T1000 (cell line): ENCODE measurements at regions not wholly inside any gene's neighbourhood (a gene's known extent, or its start where the extent isn't known, plus 50 kb on each side); places are given as distances from the start of the nearest gene placed in this dataset.
"Not testable (repeated sequence)": the region's sequence is repeated elsewhere in the genome, so short reads cannot be mapped to it uniquely, and the experiment has no call there.

ENCODE experiments used
- DNase-seq: peaks from one replicate; lab custom pipeline; 2025; ENCODE audit warnings: mixed read lengths; lab: John Stamatoyannopoulos, UW

DNA sequence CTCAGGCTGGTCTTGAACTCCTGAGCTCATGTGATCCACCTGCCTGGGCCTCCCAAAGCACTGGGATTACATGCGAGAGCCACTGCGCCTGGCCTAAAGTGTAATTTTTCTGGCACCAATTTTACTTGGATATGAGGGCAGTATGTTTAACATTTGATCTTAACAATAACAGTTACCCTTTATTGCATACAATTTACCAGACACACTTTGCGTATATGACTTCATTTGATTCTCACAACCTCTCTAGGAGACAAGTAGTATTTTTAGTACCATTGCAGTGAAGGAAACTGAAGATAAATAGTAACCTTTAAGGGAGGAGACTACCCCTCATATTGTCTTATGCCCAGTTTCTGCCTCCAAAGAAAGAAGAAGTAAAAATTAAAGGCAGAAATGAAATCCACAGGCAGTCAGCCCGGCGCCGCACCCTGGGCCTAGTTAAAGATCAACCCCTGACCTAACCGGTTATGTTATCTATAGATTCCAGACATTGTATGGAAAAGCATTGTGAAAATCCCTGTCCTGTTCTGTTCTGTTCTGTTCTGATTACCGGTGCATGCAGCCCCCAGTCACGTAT, 54.0 kb downstream of the CYP26A1 start:
- DNase-seq: not testable (repeated sequence)

- no peak for DNase-seq
These were observed 58.3 kb downstream of the CYP26A1 start for GRCh38 chr10:93131986-93132385.

- DNase-seq: no peak
These were observed 64.6 kb downstream of the CYP26A1 start for GRCh38 chr10:93138113-93138870.

- no peak for DNase-seq
These were observed 65.5 kb downstream of the CYP26A1 start for GRCh38 chr10:93139059-93139655.

DNA sequence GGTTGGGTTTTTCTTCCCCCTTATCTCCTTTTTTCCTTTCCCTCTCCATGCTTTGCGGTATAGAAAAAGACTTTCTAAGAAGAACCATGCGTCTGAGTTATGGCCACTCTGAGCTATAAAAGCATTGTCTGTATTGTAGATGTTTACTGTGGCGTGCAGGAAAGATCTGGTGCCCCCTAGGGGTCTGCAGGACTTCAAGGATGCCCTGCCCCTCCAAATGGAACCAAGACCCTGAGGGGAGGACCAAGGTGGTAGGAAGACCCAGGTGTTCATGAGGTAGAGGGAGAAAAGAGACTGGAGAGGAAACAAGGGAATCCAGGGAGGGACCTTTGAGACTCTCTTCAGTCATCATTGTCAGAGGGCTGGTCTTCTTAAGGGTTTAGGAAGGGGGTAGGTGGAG, 68.8 kb downstream of the CYP26A1 start:
- no peak for DNase-seq

DNA sequence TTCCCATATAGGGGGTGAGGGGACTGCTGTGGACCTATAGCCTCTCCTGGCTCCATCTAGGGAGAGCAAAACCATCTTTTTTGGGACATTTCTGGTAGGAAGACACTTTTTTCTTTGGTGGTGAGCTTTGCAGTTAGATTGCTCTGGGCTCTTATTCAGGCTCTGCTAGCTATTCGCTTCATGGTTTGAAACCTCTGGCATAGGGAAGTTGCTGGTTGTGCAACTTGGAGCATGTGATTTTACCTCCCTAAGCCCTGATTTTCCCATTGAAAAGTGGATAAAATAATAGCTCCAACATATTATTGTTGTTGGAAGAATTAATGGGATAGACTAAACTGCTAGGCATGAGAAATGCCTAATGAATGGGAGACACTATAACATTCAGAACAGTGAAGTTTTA, 69.6 kb downstream of the CYP26A1 start:
- DNase-seq: no peak

DNA sequence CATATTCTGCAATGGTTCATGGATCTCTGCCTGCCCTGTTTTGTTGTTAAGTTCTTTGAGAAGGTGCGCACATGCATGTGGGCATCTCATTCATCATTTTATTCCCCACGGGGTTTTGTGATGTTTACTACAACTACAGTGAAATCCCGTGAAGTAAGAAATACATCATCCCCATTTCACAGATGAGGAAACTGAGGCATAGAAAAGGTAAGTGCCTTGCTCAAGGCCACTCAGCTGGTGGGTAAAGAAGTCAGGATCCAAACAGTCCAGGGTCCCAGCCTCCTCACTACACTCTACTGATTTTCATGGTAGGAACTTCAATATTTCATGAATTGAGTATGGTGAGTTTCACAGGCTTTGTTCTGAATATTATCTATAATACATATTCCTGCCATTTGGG, 72.6 kb downstream of the CYP26A1 start:
- DNase-seq: no peak

- DNase-seq: no peak
These were observed 73.6 kb downstream of the CYP26A1 start for GRCh38 chr10:93147281-93147680.

GRCh38 chr10:93148476-93148875, 74.8 kb downstream of the CYP26A1 start:
- DNase-seq: no peak

GRCh38 chr10:93149761-93150160, 76.1 kb downstream of the CYP26A1 start:
- DNase-seq: no peak

DNA sequence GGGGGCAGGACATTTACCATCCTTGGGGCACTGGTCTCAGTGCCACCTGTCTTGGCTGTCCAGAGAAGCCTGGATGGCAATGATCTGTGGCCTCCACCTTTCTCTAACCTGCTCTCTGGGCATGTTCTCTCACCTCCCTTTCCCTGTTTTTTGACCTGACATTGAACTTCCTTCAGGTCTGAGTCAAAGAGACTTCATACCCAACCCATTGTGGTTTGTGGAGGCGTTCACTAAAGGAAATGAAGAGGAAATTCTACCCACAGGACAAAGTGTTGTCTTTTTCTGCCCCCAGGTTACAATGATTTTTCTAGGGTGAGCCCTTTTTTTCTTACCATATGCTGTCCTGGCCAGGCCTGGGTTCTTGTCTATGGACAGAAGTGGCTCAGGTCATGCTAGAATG, 76.6 kb downstream of the CYP26A1 start:
- no peak for DNase-seq

GRCh38 chr10:93150990-93151547, 77.4 kb downstream of the CYP26A1 start:
- DNase-seq: no peak

- DNase-seq: peak; percentile 24
These were observed 78.4 kb downstream of the CYP26A1 start for GRCh38 chr10:93152136-93152535.

- no peak for DNase-seq
These were observed 80.8 kb downstream of the CYP26A1 start for GRCh38 chr10:93154531-93154930.

GRCh38 chr10:93160140-93160539, 86.4 kb downstream of the CYP26A1 start:
- DNase-seq: no peak

DNA sequence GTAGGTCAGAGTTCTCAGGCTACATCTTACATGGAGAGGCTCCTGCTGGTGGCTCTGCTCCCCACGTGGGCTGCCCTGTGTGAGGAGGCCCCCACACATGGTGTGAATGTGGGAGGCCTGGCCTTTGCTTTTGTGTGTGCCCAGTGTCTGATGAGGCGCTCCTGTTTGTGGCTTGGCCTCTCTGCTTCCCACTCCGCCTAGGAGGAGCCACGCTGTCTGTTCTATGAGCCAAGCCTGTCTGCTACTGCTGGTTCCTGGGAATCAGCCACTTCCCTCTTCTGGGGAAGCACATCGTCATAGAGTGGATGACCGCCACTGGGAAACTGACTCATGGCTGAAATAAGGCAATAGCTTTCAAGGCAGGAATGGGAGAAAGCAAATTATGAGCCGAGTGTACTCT, 87.1 kb downstream of the CYP26A1 start:
- DNase-seq: no peak

DNA sequence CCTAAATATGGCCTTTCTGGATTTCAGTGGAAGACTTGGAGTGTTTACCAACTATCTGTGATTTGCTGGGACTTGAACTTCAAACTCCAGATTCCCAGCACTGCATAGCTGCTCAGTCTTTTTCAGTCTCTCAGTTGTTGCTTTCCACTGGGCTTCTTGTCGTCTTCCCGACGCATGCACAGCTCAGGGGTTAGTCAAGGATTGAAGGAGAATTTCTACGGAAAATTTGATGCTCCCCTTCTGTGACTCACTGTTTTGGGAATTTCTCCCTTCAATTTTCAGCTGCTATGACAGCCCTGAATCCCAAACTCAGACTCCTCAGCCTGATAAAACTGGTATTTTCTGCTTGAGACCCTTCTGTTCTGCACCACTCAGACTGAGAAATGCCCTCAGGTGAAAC, 91.7 kb downstream of the CYP26A1 start:
- DNase-seq: no peak

- no peak for DNase-seq
These were observed 92.4 kb downstream of the CYP26A1 start for GRCh38 chr10:93166134-93166533.

- DNase-seq: no peak
These were observed 98.1 kb downstream of the CYP26A1 start for GRCh38 chr10:93171837-93172236.

GRCh38 chr10:93173967-93174845, 100.5 kb downstream of the CYP26A1 start:
- no peak for DNase-seq

DNA sequence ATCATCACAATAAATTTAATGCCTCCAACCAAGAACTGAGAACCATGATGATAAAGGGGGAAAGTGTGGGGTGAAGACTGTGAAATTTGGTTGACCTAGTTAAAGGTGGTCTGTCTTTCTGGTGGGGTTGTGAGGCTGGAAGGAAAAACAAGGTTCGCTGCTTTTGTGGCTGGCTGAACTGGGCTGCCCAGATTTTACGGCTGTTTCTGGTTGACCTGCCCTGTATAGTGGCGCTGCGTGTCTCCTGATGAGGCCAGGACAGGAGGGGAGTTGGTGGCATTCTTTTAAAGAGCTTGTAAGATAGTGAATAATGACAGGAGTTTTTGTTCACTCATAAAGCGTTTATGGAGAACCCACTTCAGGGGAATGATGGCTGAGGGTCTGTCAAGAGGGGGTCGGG, 101.8 kb downstream of the CYP26A1 start:
- DNase-seq: no peak

DNA sequence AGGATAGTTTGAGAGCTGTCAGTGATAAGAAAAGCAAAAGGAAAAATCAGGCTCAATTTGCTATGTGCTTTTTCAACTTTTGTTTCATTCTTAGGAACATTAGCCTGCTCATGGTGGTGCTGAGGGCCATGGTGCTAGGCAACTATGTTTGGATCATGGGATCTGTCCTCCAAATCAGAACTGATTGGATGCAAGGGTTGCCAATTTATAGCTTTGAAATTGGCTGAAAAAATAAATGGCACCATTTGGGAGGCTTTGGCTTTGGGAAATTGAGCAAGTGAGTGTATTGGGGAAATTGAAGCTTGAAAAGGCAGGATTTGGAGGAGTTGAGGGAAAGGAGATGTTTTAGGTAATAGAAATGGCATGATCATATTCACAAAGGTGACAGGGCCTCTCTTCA, 103.8 kb downstream of the CYP26A1 start:
- no peak for DNase-seq
